Transverse colon (tissue), 4 donors: ENCODE measurements at regions not wholly inside any gene's neighbourhood (a gene's known extent, or its start where the extent isn't known, plus 50 kb on each side); places are given as distances from the start of the nearest gene placed in this dataset.

Source experiments
- EP300 ChIP-seq: sonication (generic); formaldehyde crosslinking; IDR thresholded peaks from one replicate; pipeline ENCODE4 v1.6.1; 2017; ENCODE audit warnings: antibody characterized with exemption, low read depth
- POLR2AphosphoS5 ChIP-seq, 3 donors: sonication (generic); formaldehyde crosslinking; IDR thresholded peaks; one replicate each; pipeline ENCODE4 v1.6.1; 2016; ENCODE audit warnings: antibody characterized with exemption in 3 of 3
- TF ChIP-seq, protein P1 (sequence below), 5 experiments: fragments of 200-600 bp in 3 of 5; fragments of 450-650 bp in 2 of 5; sonication (generic) in 3 of 5; IDR thresholded peaks; 1 replicate in 2 of 5; 2 replicates in 3 of 5; pipeline ENCODE4 v1.5.1; 2016 to 2017; ENCODE audit warnings: antibody characterized with exemption in 5 of 5, inconsistent platforms in 3 of 5, mild to moderate bottlenecking in 2 of 5, moderate library complexity in 1 of 5

DNA sequence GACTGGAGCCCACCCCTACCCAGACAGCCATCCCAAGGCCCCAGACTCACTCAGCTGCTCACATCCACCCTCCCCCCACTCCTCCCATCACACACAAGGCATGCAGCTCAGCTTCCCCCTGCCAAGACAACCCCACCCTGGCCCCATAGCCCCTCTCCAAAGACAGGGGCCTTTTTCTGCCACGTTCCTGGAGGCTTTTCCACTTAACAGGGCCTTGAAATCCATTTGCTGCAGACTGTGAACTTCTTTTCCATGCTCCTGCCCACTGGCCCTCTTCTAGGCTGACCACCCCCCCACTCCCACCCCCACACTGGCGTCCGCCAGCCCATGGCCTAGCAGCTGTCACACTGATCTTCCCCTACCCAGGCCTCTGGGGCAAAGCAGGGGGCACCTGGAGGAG, 76.0 kb downstream of the PJA1 start:
- TF ChIP-seq, protein P1, sequence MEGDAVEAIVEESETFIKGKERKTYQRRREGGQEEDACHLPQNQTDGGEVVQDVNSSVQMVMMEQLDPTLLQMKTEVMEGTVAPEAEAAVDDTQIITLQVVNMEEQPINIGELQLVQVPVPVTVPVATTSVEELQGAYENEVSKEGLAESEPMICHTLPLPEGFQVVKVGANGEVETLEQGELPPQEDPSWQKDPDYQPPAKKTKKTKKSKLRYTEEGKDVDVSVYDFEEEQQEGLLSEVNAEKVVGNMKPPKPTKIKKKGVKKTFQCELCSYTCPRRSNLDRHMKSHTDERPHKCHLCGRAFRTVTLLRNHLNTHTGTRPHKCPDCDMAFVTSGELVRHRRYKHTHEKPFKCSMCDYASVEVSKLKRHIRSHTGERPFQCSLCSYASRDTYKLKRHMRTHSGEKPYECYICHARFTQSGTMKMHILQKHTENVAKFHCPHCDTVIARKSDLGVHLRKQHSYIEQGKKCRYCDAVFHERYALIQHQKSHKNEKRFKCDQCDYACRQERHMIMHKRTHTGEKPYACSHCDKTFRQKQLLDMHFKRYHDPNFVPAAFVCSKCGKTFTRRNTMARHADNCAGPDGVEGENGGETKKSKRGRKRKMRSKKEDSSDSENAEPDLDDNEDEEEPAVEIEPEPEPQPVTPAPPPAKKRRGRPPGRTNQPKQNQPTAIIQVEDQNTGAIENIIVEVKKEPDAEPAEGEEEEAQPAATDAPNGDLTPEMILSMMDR (IDR thresholded peaks at IDR 0.05): no peak
- TF ChIP-seq EP300 (no peak), POLR2AphosphoS5 (IDR thresholded peaks at IDR 0.05) (no peak)
